Heart right ventricle (tissue), 16 donors: ENCODE measurements at regions not wholly inside any gene's neighbourhood (a gene's known extent, or its start where the extent isn't known, plus 50 kb on each side); places are given as distances from the start of the nearest gene placed in this dataset.

Source experiments
- ATAC-seq, 8 donors: fragments of 200-7000 bp; cut with Tn5 transposase; one replicate each; pipeline ENCODE4 v1.9.1; 2020; ENCODE audit warnings: mild to moderate bottlenecking in 8 of 8, moderate library complexity in 8 of 8, moderate number of reproducible peaks in 1 of 8
- DNase-seq, 2 donors: peaks; one replicate each; pipeline ENCODE4 v3.0.0-alpha.2; 2020
- H3K27ac ChIP-seq, 10 donors: fragments of 200-600 bp; sonication (generic) in 2 of 10; one replicate each; pipeline versions ENCODE4 v1.5.0 to v1.8.0; 2020 to 2022; ENCODE audit warnings: mild to moderate bottlenecking in 3 of 10
- H3K27me3 ChIP-seq, 7 donors: fragments of 200-600 bp; one replicate each; pipeline ENCODE4 v1.8.0; 2021 to 2022; ENCODE audit warnings: mild to moderate bottlenecking in 2 of 7
- H3K36me3 ChIP-seq, 9 donors: fragments of 200-600 bp; sonication (generic) in 1 of 9; one replicate each; pipeline versions ENCODE4 v1.5.0 to v1.8.0; 2020 to 2022; ENCODE audit warnings: mild to moderate bottlenecking in 2 of 9
- H3K4me1 ChIP-seq, 9 donors: fragments of 200-600 bp; sonication (generic) in 1 of 9; one replicate each; pipeline versions ENCODE4 v1.5.0 to v1.8.0; 2020 to 2022; ENCODE audit warnings: mild to moderate bottlenecking in 4 of 9
- H3K4me3 ChIP-seq, 10 donors: fragments of 200-600 bp; sonication (generic) in 2 of 10; one replicate each; pipeline versions ENCODE4 v1.5.0 to v1.8.0; 2020 to 2022; ENCODE audit warnings: mild to moderate bottlenecking in 7 of 10, moderate library complexity in 2 of 10
- H3K9me3 ChIP-seq, 11 donors: fragments of 200-600 bp in 10 of 11; sonication (generic) in 2 of 11; one replicate each; pipeline versions ENCODE4 v1.5.0 to v1.8.0; 2013 to 2022; ENCODE audit warnings: mild to moderate bottlenecking in 2 of 11, control low read depth in 1 of 11, moderate library complexity in 1 of 11
- CTCF ChIP-seq, 9 donors: fragments of 200-600 bp; sonication (generic) in 2 of 9; IDR thresholded peaks; one replicate each; pipeline versions ENCODE4 v1.5.0 to v1.8.0; 2021 to 2022; ENCODE audit warnings: antibody characterized with exemption in 9 of 9, mild to moderate bottlenecking in 5 of 9, moderate library complexity in 1 of 9
- WGBS, 2 donors: extraction: QIAGEN DNeasy Blood & Tissue Kit; methylation state at CpG; one replicate each; pipeline ENCODE4 v1.1.7; 2013; ENCODE audit warnings: inconsistent platforms in 1 of 2; 5-methylcytosine and 5-hydroxymethylcytosine counted together
- intact Hi-C, 10 donors: fragments of 100-400 bp; cut with DNase I; formaldehyde crosslinking; loops; one replicate each; pipeline versions ENCODE4 v1.11.1 to v1.14.2; 2022
- donor health status: Arrhythmogenic right ventricular cardiomyopathy.
- donor health status: ischemic (EF 13 %, LVEDD 7.1; RV severe dilation, severe dysfunction).
- donor health status: healthy with polysubstance abuse.
- donor health status: DM: no; HTN: yes; CAD: no.
- donor health status: DM: no; HTN: no; CAD: no.
- donor health status: ischemic (EF 25% LVEDD 6.9; RV normal size, moderate dysfunction).
- donor health status: ischemic (EF 25% LVEDD 5.7; RV mildly dilated, moderate dysfunction).
- donor health status: healthy.
- donor health status: DM: yes; HTN: yes; CAD: no.
- donor health status: Ischemic cardiomyopathy.
- donor health status: ischemic (EF 35%, LVEDD 5.7; RV mildly dilated, moderate dysfunction).
- donor health status: nonischemic (EF 11% LVEDD 7.7; RV severe dilation, severe dysfunction).
- donor health status: DM: yes; HTN: yes; CAD: no.
- donor health status: PGD.
- donor health status: ischemic (EF 29% LVEDD 5.4; RV normal size, mild dysfunction).
- donor health status: nonischemic (EF 23%, LVEDD 6.1; RV moderate dilation, normal function).

GRCh38 chr18:71873695-71874094 is 670.4 kb downstream of the CBLN2 start:
- ATAC-seq (no peak), DNase-seq (no peak)
- H3K36me3 ChIP-seq, result no peaks in the 10 kb centered on the region
- no peak for TF ChIP-seq CTCF (IDR thresholded peaks at IDR 0.05)
- intact Hi-C loops, result no loop called here
- H3K9me3 ChIP-seq, result peaks cover 0 to 5% (median 0%) of the 10 kb centered on the region in 11 donors
- no peaks in the 10 kb centered on the region for H3K27me3 ChIP-seq
- no peaks in the 10 kb centered on the region for H3K4me1 ChIP-seq
- H3K4me3 ChIP-seq, result no peak overlapping the region
- H3K27ac ChIP-seq, result no peak overlapping the region
- 92 to 94% methylated on average over 4 of the region's 4 CpGs for WGBS, 2 donors

- intact Hi-C loops, result no loop called here
These were observed 678.3 kb downstream of the CBLN2 start for GRCh38 chr18:71865888-71866287.

GRCh38 chr18:71850602-71851001 is 693.5 kb downstream of the CBLN2 start:
- TF ChIP-seq CTCF (IDR thresholded peaks at IDR 0.05), result no peak
- ATAC-seq (no peak), DNase-seq (no peak)
- Histone ChIP-seq H3K36me3 (no peaks in the 10 kb centered on the region), H3K9me3 (peaks cover 0 to 40% (median 3%) of the 10 kb centered on the region in 11 donors), H3K4me3 (no peak overlapping the region), H3K27me3 (no peaks in the 10 kb centered on the region), H3K4me1 (no peaks in the 10 kb centered on the region), H3K27ac (no peak overlapping the region)
- WGBS, 2 donors, result 72 to 77% methylated on average over 1 of the region's 1 CpG
- intact Hi-C loops, result no loop called here

More at GRCh38 chr18:71865888-71866287, 678.3 kb downstream of the CBLN2 start:
- Histone ChIP-seq H3K27ac (no peak overlapping the region), H3K36me3 (no peaks in the 10 kb centered on the region), H3K9me3 (peaks cover 0 to 24% (median 0%) of the 10 kb centered on the region in 11 donors), H3K27me3 (no peaks in the 10 kb centered on the region), H3K4me3 (no peak overlapping the region), H3K4me1 (no peaks in the 10 kb centered on the region)
- no peak for TF ChIP-seq CTCF (IDR thresholded peaks at IDR 0.05)
- ATAC-seq (no peak), DNase-seq (no peak)
- 86 to 90% methylated on average over 5 of the region's 5 CpGs for WGBS, 2 donors

GRCh38 chr18:71849407-71849806 is 694.7 kb downstream of the CBLN2 start:
- DNase-seq (no peak), ATAC-seq (no peak)
- no peaks in the 10 kb centered on the region for H3K27me3 ChIP-seq
- H3K4me1 ChIP-seq, result no peaks in the 10 kb centered on the region
- WGBS, 2 donors, result 82% methylated on average over 4 of the region's 4 CpGs
- no peaks in the 10 kb centered on the region for H3K36me3 ChIP-seq
- TF ChIP-seq CTCF (IDR thresholded peaks at IDR 0.05), result no peak
- no peak overlapping the region for H3K27ac ChIP-seq
- intact Hi-C loops, result no loop called here
- H3K9me3 ChIP-seq, result peaks cover 0 to 40% (median 3%) of the 10 kb centered on the region in 11 donors
- H3K4me3 ChIP-seq, result no peak overlapping the region
